Left ventricle myocardium inferior (tissue), 1 donor: ENCODE measurements at regions not wholly inside any gene's neighbourhood (a gene's known extent, or its start where the extent isn't known, plus 50 kb on each side); places are given as distances from the start of the nearest gene placed in this dataset.

Experiments
- DNase-seq: peaks from one replicate; pipeline ENCODE4 v3.0.0-alpha.2; 2020
- H3K27ac ChIP-seq: fragments of 200-600 bp; replicated peaks from 2 replicates; pipeline ENCODE4 v1.8.0; 2021
- H3K27me3 ChIP-seq: fragments of 200-600 bp; 2 replicates; pipeline ENCODE4 v1.8.0; 2021; ENCODE audit warnings: low read depth
- H3K36me3 ChIP-seq: fragments of 200-600 bp; 2 replicates; pipeline ENCODE4 v1.8.0; 2021
- H3K4me1 ChIP-seq: fragments of 200-600 bp; 2 replicates; pipeline ENCODE4 v1.8.0; 2021
- H3K4me3 ChIP-seq: fragments of 200-600 bp; 2 replicates; pipeline ENCODE4 v1.8.0; 2021; ENCODE audit warnings: mild to moderate bottlenecking, moderate library complexity
- H3K9me3 ChIP-seq: fragments of 200-600 bp; replicated peaks from 2 replicates; pipeline ENCODE4 v1.8.0; 2021
- intact Hi-C: fragments of 100-400 bp; cut with micrococcal nuclease; formaldehyde crosslinking; loops from one replicate; pipeline ENCODE4 v1.11.0; 2022
- TF ChIP-seq, protein P1 (sequence below): fragments of 200-600 bp; IDR thresholded peaks from 2 replicates; pipeline ENCODE4 v1.8.0; 2021; ENCODE audit warnings: antibody characterized with exemption, mild to moderate bottlenecking, borderline replicate concordance
- donor health status: DM: no; HTN: yes; CAD: no; lungs with severe emphysema.

DNA sequence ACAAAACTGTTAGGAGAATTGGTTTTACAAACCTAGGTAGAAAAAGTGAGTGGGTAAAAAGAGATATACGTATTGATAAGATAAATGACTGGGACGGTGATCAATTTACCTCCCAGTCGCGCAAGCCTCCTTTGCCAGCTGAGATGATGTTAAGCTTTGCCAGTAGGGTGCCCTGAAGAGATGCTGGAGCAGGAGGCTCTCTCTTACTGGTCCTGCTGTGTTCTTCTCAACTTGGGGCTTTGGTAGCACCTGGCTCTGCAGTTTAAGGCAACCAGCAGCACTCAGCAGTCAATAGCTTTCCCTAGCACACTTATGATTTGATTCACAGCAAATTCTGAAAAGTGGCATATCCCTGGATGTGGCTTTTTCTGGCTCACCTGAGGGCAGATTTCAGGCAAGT is 1461.7 kb downstream of the ADGRL3 start:
- intact Hi-C loops, result no loop called here
- no peaks in the 10 kb centered on the region for H3K36me3 ChIP-seq
- DNase-seq, result no peak

GRCh38 chr4:62656006-62656405 is 1455.9 kb downstream of the ADGRL3 start:
- no peak for DNase-seq
- intact Hi-C loops, result no loop called here
- Histone ChIP-seq H3K36me3 (no peaks in the 10 kb centered on the region), H3K4me1 (peaks cover 18% of the 10 kb centered on the region), H3K9me3 (no peaks in the 10 kb centered on the region), H3K27me3 (no peaks in the 10 kb centered on the region), H3K4me3 (no peak overlapping the region), H3K27ac (no peak overlapping the region)
- TF ChIP-seq, protein P1, sequence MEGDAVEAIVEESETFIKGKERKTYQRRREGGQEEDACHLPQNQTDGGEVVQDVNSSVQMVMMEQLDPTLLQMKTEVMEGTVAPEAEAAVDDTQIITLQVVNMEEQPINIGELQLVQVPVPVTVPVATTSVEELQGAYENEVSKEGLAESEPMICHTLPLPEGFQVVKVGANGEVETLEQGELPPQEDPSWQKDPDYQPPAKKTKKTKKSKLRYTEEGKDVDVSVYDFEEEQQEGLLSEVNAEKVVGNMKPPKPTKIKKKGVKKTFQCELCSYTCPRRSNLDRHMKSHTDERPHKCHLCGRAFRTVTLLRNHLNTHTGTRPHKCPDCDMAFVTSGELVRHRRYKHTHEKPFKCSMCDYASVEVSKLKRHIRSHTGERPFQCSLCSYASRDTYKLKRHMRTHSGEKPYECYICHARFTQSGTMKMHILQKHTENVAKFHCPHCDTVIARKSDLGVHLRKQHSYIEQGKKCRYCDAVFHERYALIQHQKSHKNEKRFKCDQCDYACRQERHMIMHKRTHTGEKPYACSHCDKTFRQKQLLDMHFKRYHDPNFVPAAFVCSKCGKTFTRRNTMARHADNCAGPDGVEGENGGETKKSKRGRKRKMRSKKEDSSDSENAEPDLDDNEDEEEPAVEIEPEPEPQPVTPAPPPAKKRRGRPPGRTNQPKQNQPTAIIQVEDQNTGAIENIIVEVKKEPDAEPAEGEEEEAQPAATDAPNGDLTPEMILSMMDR, result no peak

More for the DNA sequence above, 1461.7 kb downstream of the ADGRL3 start:
- Histone ChIP-seq H3K4me1 (peaks cover 20% of the 10 kb centered on the region), H3K27ac (no peak overlapping the region), H3K9me3 (peaks cover 4% of the 10 kb centered on the region), H3K27me3 (no peaks in the 10 kb centered on the region), H3K4me3 (no peak overlapping the region)
- TF ChIP-seq, protein P1, result no peak

DNA sequence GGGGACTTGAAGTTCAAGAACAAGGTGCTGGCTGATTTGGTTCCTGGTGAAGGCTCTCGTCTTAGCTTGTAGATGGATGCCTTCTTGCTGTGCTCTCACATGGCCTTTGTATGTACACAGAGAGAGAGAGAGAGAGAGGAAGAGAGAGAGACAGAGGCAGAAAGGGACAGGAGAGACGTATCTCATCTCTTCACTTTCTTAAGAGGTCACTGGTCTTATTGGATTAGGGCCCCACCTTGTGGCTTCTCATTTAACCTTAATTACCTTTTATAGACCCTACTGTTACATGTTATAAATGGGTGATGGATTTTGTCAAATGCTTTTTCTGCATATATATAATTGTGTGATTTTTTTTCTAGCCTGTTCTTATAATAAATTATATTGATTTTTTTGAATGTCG is 1444.2 kb downstream of the ADGRL3 start:
- no peaks in the 10 kb centered on the region for H3K36me3 ChIP-seq
- DNase-seq, result no peak

DNA sequence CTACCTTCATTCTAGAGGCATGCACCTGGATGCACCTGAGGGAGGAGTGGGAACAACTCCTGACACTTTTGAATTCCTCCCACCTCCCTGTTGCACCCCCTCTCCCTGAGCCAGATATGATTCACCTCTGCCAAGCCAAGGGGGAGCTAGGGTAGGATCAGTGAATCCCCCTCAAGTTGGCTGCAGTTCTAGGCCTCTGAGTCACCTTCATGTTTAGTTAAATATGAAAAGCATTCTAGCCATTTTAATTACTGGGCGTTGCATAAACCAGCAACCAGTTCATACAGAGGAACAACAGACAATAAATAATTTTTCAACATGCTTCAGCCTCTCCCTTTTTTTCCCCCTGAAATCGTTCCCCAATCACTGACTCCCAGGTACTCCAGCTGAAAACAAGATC is 1440.2 kb downstream of the ADGRL3 start:
- H3K36me3 ChIP-seq, result no peaks in the 10 kb centered on the region
- intact Hi-C loops, result no loop called here
- no peak overlapping the region for H3K27ac ChIP-seq
- no peaks in the 10 kb centered on the region for H3K27me3 ChIP-seq
- no peaks in the 10 kb centered on the region for H3K9me3 ChIP-seq
- no peak for DNase-seq
- H3K4me3 ChIP-seq, result no peak overlapping the region
- TF ChIP-seq, protein P1, result no peak
- no peaks in the 10 kb centered on the region for H3K4me1 ChIP-seq

More for the DNA sequence above, 1444.2 kb downstream of the ADGRL3 start:
- TF ChIP-seq, protein P1, result peak; percentile 47
- no peaks in the 10 kb centered on the region for H3K4me1 ChIP-seq
- no peak overlapping the region for H3K27ac ChIP-seq
- intact Hi-C loops, result no loop called here
- H3K9me3 ChIP-seq, result no peaks in the 10 kb centered on the region
- H3K4me3 ChIP-seq, result no peak overlapping the region
- no peaks in the 10 kb centered on the region for H3K27me3 ChIP-seq

DNA sequence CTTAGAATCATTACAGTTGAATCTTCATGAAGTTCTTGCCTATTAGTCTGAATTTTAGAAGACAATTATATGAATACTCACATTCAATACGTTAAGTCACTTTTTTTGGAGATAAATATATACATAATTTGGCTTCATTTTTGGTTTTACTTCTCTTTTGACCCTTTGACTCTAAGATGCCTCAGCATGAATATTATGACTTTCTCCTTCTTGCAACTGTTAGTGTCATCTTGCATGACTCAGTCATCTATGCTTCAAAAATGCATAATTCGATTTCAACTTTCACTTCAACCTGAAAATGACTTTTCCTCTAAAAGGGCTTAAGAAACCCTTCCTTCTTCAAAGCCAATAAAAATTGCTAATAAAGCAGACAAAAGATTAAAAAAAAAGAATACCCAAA is 1427.5 kb downstream of the ADGRL3 start:
- Histone ChIP-seq H3K4me1 (no peaks in the 10 kb centered on the region), H3K36me3 (no peaks in the 10 kb centered on the region), H3K4me3 (no peak overlapping the region), H3K27ac (no peak overlapping the region), H3K27me3 (no peaks in the 10 kb centered on the region), H3K9me3 (peaks cover 13% of the 10 kb centered on the region)
- intact Hi-C loops, result no loop called here
- TF ChIP-seq, protein P1, result no peak
- no peak for DNase-seq

DNA sequence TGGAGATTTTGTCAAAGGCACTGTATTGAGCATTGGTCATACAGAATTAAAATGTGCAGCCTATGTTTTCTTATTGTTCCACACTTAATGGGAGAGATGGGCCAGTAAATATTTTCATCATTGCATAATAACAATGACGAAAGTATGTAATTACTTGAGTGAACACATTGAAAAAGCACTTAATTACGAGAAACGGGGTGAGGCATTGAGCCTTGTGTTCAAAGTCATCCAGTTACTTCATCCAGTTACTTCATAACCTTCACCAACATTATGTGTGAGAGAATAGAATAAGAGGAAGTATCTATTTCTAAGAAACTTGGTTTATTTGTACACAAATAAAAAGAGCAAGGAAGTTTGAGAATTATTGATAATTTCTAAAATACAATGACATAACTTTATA is 1427.0 kb downstream of the ADGRL3 start:
- DNase-seq, result no peak
- H3K27ac ChIP-seq, result no peak overlapping the region
- TF ChIP-seq, protein P1, result no peak
- intact Hi-C loops, result no loop called here
- H3K9me3 ChIP-seq, result peaks cover 13% of the 10 kb centered on the region
- no peak overlapping the region for H3K4me3 ChIP-seq
- H3K4me1 ChIP-seq, result no peaks in the 10 kb centered on the region
- no peaks in the 10 kb centered on the region for H3K27me3 ChIP-seq
- no peaks in the 10 kb centered on the region for H3K36me3 ChIP-seq
